ENCODE measurements at regions not wholly inside any gene's neighbourhood (a gene's known extent, or its start where the extent isn't known, plus 50 kb on each side); places are given as distances from the start of the nearest gene placed in this dataset.

GRCh38 chr13:68046903-68047302, 816.8 kb upstream of the PCDH9 start:
- TF ChIP-seq MAX (IDR thresholded peaks at IDR 0.05): no peak
- no peak for TF ChIP-seq CREB1 (IDR thresholded peaks at IDR 0.05; ENCODE audit: low read depth)
- no peak for TF ChIP-seq NFIC (IDR thresholded peaks at IDR 0.05)
- no peak for TF ChIP-seq TEAD4 (IDR thresholded peaks at IDR 0.05)
- no peak for TF ChIP-seq EGR1 (IDR thresholded peaks at IDR 0.05)
- TF ChIP-seq RAD21 (IDR thresholded peaks at IDR 0.05; ENCODE audit: low read depth): no peak
- TF ChIP-seq FOXM1 (IDR thresholded peaks at IDR 0.05; ENCODE audit: borderline replicate concordance, low read depth): no peak
- no peak for TF ChIP-seq USF1 (IDR thresholded peaks at IDR 0.05)
- TF ChIP-seq EP300 (IDR thresholded peaks at IDR 0.05; ENCODE audit: borderline replicate concordance): no peak
- TF ChIP-seq REST (IDR thresholded peaks at IDR 0.05; ENCODE audit: low read depth): no peak
- TF ChIP-seq YY1 (IDR thresholded peaks at IDR 0.05; ENCODE audit: low read depth): no peak
- no peak for TF ChIP-seq TAF1 (IDR thresholded peaks at IDR 0.05; ENCODE audit: low read depth)
- TF ChIP-seq ZBTB7A (IDR thresholded peaks at IDR 0.05; ENCODE audit: low read depth): no peak

GRCh38 chr13:68030152-68030809, 800.1 kb upstream of the PCDH9 start:
- TF ChIP-seq TCF12 (IDR thresholded peaks at IDR 0.05; ENCODE audit: low read depth): no peak
- TF ChIP-seq CEBPB (IDR thresholded peaks at IDR 0.05): no peak
- no peak for TF ChIP-seq USF1 (IDR thresholded peaks at IDR 0.05)
- TF ChIP-seq TEAD4 (IDR thresholded peaks at IDR 0.05): no peak
- TF ChIP-seq RAD21 (IDR thresholded peaks at IDR 0.05; ENCODE audit: low read depth): no peak
- TF ChIP-seq TAF1 (IDR thresholded peaks at IDR 0.05; ENCODE audit: low read depth): no peak
- no peak for TF ChIP-seq NFIC (IDR thresholded peaks at IDR 0.05)
- no peak for TF ChIP-seq MAX (IDR thresholded peaks at IDR 0.05)
- TF ChIP-seq YY1 (IDR thresholded peaks at IDR 0.05; ENCODE audit: low read depth): no peak
- TF ChIP-seq FOXM1 (IDR thresholded peaks at IDR 0.05; ENCODE audit: borderline replicate concordance, low read depth): no peak
- no peak for TF ChIP-seq EP300 (IDR thresholded peaks at IDR 0.05; ENCODE audit: borderline replicate concordance)
- TF ChIP-seq ZBTB7A (IDR thresholded peaks at IDR 0.05; ENCODE audit: low read depth): no peak
- no peak for TF ChIP-seq CREB1 (IDR thresholded peaks at IDR 0.05; ENCODE audit: low read depth)
- no peak for TF ChIP-seq EGR1 (IDR thresholded peaks at IDR 0.05)

- TF ChIP-seq YY1 (IDR thresholded peaks at IDR 0.05; ENCODE audit: low read depth) (no peak), TAF1 (IDR thresholded peaks at IDR 0.05; ENCODE audit: low read depth) (no peak), MAX (IDR thresholded peaks at IDR 0.05) (no peak)
Measured at GRCh38 chr13:68028701-68029100, 798.6 kb upstream of the PCDH9 start.

GRCh38 chr13:68027306-68027705, 797.2 kb upstream of the PCDH9 start:
- no peak for TF ChIP-seq USF1 (IDR thresholded peaks at IDR 0.05)
- no peak for TF ChIP-seq NFIC (IDR thresholded peaks at IDR 0.05)
- TF ChIP-seq EGR1 (IDR thresholded peaks at IDR 0.05): no peak
- TF ChIP-seq TAF1 (IDR thresholded peaks at IDR 0.05; ENCODE audit: low read depth): no peak
- TF ChIP-seq REST (IDR thresholded peaks at IDR 0.05; ENCODE audit: low read depth): no peak
- TF ChIP-seq TEAD4 (IDR thresholded peaks at IDR 0.05): no peak
- TF ChIP-seq CEBPB (IDR thresholded peaks at IDR 0.05): no peak
- no peak for TF ChIP-seq ZBTB7A (IDR thresholded peaks at IDR 0.05; ENCODE audit: low read depth)
- TF ChIP-seq EP300 (IDR thresholded peaks at IDR 0.05; ENCODE audit: borderline replicate concordance): no peak
- no peak for TF ChIP-seq YY1 (IDR thresholded peaks at IDR 0.05; ENCODE audit: low read depth)
- TF ChIP-seq RAD21 (IDR thresholded peaks at IDR 0.05; ENCODE audit: low read depth): no peak
- no peak for TF ChIP-seq CREB1 (IDR thresholded peaks at IDR 0.05; ENCODE audit: low read depth)
- TF ChIP-seq FOXM1 (IDR thresholded peaks at IDR 0.05; ENCODE audit: borderline replicate concordance, low read depth): no peak
- no peak for TF ChIP-seq TCF12 (IDR thresholded peaks at IDR 0.05; ENCODE audit: low read depth)
- TF ChIP-seq MAX (IDR thresholded peaks at IDR 0.05): no peak

GRCh38 chr13:68026077-68026476, 795.9 kb upstream of the PCDH9 start:
- TF ChIP-seq MAX (IDR thresholded peaks at IDR 0.05) (no peak), CEBPB (IDR thresholded peaks at IDR 0.05) (no peak), YY1 (IDR thresholded peaks at IDR 0.05; ENCODE audit: low read depth) (no peak), ZBTB7A (IDR thresholded peaks at IDR 0.05; ENCODE audit: low read depth) (no peak), EP300 (IDR thresholded peaks at IDR 0.05; ENCODE audit: borderline replicate concordance) (no peak), EGR1 (IDR thresholded peaks at IDR 0.05) (no peak)
